ENCODE measurements at regions not wholly inside any gene's neighbourhood (a gene's known extent, or its start where the extent isn't known, plus 50 kb on each side); places are given as distances from the start of the nearest gene placed in this dataset.
"Not testable (repeated sequence)": the region's sequence is repeated elsewhere in the genome, so short reads cannot be mapped to it uniquely, and the experiment has no call there.

- H3K4me1 ChIP-seq (ENCODE audit: control insufficient read depth, insufficient read depth, low read length); H3K4me3 ChIP-seq (ENCODE audit: low read depth, low read length); H3K36me3 ChIP-seq (ENCODE audit: control insufficient read depth in 2 of 2, insufficient read depth in 1 of 2, low read length in 2 of 2); POLR2A ChIA-PET; H3K27ac ChIP-seq (ENCODE audit: extremely low read depth, low read depth, low read length); H3K9me3 ChIP-seq (ENCODE audit: control insufficient read depth, insufficient read depth, low read depth, low read length): not testable (repeated sequence)
- CTCF ChIA-PET = interaction anchor here (0.5 to 0.6 kb wide), 3 partner anchors 18 to 869 kb away, joined by 3 to 4 read pairs (median 3); no protein-coding TSS in a partner anchor
Observed at GRCh38 chr15:26114128-26114527, 251.0 kb upstream of the ATP10A start.

GRCh38 chr15:26113296-26113695 is 250.2 kb upstream of the ATP10A start:
- POLR2A ChIA-PET = no interaction called here
- no peak overlapping the region for H3K4me3 ChIP-seq (ENCODE audit: low read depth, low read length)
- no peak for TF ChIP-seq SCRT2 (tag by site-specific recombination; IDR thresholded peaks at IDR 0.05)
- TF ChIP-seq ZNF843 (tag by site-specific recombination; IDR thresholded peaks at IDR 0.05) = no peak
- TF ChIP-seq ZNF416 (tag by site-specific recombination; IDR thresholded peaks at IDR 0.05) = no peak
- no peak for TF ChIP-seq SALL2 (tag by site-specific recombination; IDR thresholded peaks at IDR 0.05; ENCODE audit: borderline replicate concordance)
- TF ChIP-seq FEZF1 (tag by site-specific recombination; IDR thresholded peaks at IDR 0.05) = no peak
- no peak for TF ChIP-seq SP7 (tag by site-specific recombination; IDR thresholded peaks at IDR 0.05)
- TF ChIP-seq ZNF558 (tag by site-specific recombination; IDR thresholded peaks at IDR 0.05) = no peak
- no peak for TF ChIP-seq ZNF677 (tag by site-specific recombination; IDR thresholded peaks at IDR 0.05)
- TF ChIP-seq TSHZ1 (tag by site-specific recombination; IDR thresholded peaks at IDR 0.05; ENCODE audit: borderline replicate concordance) = no peak
- no peak for TF ChIP-seq ZBTB48 (tag by site-specific recombination; IDR thresholded peaks at IDR 0.05)
- H3K36me3 ChIP-seq (ENCODE audit: control insufficient read depth in 2 of 2, insufficient read depth in 1 of 2, low read length in 2 of 2) = no peaks in the 10 kb centered on the region
- H3K27ac ChIP-seq (ENCODE audit: extremely low read depth, low read depth, low read length) = no peak overlapping the region
- H3K9me3 ChIP-seq (ENCODE audit: control insufficient read depth, insufficient read depth, low read depth, low read length) = no peaks in the 10 kb centered on the region
- CTCF ChIA-PET = no interaction called here
- H3K4me1 ChIP-seq (ENCODE audit: control insufficient read depth, insufficient read depth, low read length) = no peaks in the 10 kb centered on the region

GRCh38 chr15:26109203-26109602 is 246.1 kb upstream of the ATP10A start:
- POLR2A ChIA-PET = no interaction called here

More at GRCh38 chr15:26109203-26109602, 246.1 kb upstream of the ATP10A start:
- Histone ChIP-seq H3K4me3 (ENCODE audit: low read depth, low read length) (no peak overlapping the region), H3K36me3 (ENCODE audit: control insufficient read depth in 2 of 2, insufficient read depth in 1 of 2, low read length in 2 of 2) (no peaks in the 10 kb centered on the region), H3K27ac (ENCODE audit: extremely low read depth, low read depth, low read length) (no peak overlapping the region), H3K4me1 (ENCODE audit: control insufficient read depth, insufficient read depth, low read length) (no peaks in the 10 kb centered on the region), H3K9me3 (ENCODE audit: control insufficient read depth, insufficient read depth, low read depth, low read length) (no peaks in the 10 kb centered on the region)
- no peak for TF ChIP-seq PRDM2 (tag by site-specific recombination; IDR thresholded peaks at IDR 0.05; ENCODE audit: borderline replicate concordance)
- TF ChIP-seq ZNF19 (tag by site-specific recombination; IDR thresholded peaks at IDR 0.05; ENCODE audit: low read depth) = no peak
- TF ChIP-seq TRIM28 (IDR thresholded peaks at IDR 0.05; ENCODE audit: borderline replicate concordance, low read length) = no peak
- no peak for TF ChIP-seq ZNF10 (tag by site-specific recombination; IDR thresholded peaks at IDR 0.05)
- TF ChIP-seq ZNF362 (tag by site-specific recombination; IDR thresholded peaks at IDR 0.05) = no peak
- TF ChIP-seq ZSCAN5A (tag by site-specific recombination; IDR thresholded peaks at IDR 0.05) = no peak
- no peak for TF ChIP-seq ZNF335 (tag by site-specific recombination; conservative IDR thresholded peaks at IDR 0.05)
- TF ChIP-seq ZNF211 (tag by site-specific recombination; IDR thresholded peaks at IDR 0.05; ENCODE audit: low read depth) = no peak
- CTCF ChIA-PET = no interaction called here

All from HEK293 (cell line).